Gastrocnemius medialis (tissue), 4 donors: ENCODE measurements at regions not wholly inside any gene's neighbourhood (a gene's known extent, or its start where the extent isn't known, plus 50 kb on each side); places are given as distances from the start of the nearest gene placed in this dataset.

Source experiments
- ATAC-seq, 2 donors: fragments of 150-250 bp; one replicate each; pipeline ENCODE4 v1.9.1; 2016
- DNase-seq, 2 donors: peaks; one replicate each; pipeline ENCODE4 v3.0.0-alpha.2; 2019
- H3K27ac ChIP-seq, 4 donors: fragments of 200-600 bp; sonication (generic); 1 replicate in 1 of 4; 2 replicates in 3 of 4; pipeline ENCODE4 v1.5.1; 2016 to 2018; ENCODE audit warnings: mild to moderate bottlenecking in 2 of 4, moderate library complexity in 1 of 4
- H3K27me3 ChIP-seq, 3 donors: fragments of 200-600 bp; sonication (generic) in 2 of 3; 1 replicate in 1 of 3; 2 replicates in 2 of 3; pipeline versions ENCODE4 v1.5.1 to v1.6.0; 2016 to 2019; ENCODE audit warnings: mild to moderate bottlenecking in 1 of 3, moderate library complexity in 1 of 3
- H3K36me3 ChIP-seq, 2 donors: fragments of 200-600 bp; sonication (generic) in 1 of 2; one replicate each; pipeline ENCODE4 v1.5.1; 2017 to 2018
- H3K4me1 ChIP-seq, 2 donors: fragments of 200-600 bp; sonication (generic) in 1 of 2; one replicate each; pipeline ENCODE4 v1.5.1; 2016 to 2017; ENCODE audit warnings: mild to moderate bottlenecking in 2 of 2
- H3K4me3 ChIP-seq, 4 donors: fragments of 200-600 bp; sonication (generic) in 3 of 4; 1 replicate in 1 of 4; 2 replicates in 3 of 4; pipeline ENCODE4 v1.5.1; 2016 to 2019; ENCODE audit warnings: mild to moderate bottlenecking in 2 of 4
- H3K9me3 ChIP-seq, 3 donors: fragments of 200-600 bp; sonication (generic) in 2 of 3; 1 replicate in 1 of 3; 2 replicates in 2 of 3; pipeline ENCODE4 v1.5.1; 2016 to 2019
- POLR2A ChIP-seq, 2 donors: fragments of 450-650 bp; IDR thresholded peaks; one replicate each; pipeline ENCODE4 v1.6.1; 2017; ENCODE audit warnings: antibody characterized with exemption in 2 of 2, mild to moderate bottlenecking in 2 of 2, moderate library complexity in 2 of 2
- in situ Hi-C, 4 donors: fragments of 200-750 bp; cut with MboI; loops; one replicate each; pipeline versions ENCODE4 v1.15.0 to v1.8.0; 2017; ENCODE audit warnings: low sequenced_read_pairs in 4 of 4
- intact Hi-C: fragments of 100-400 bp; cut with DNase I; formaldehyde crosslinking; loops from one replicate; pipeline ENCODE4 v1.15.1; 2023; ENCODE audit warnings: low total_unique reads
- TF ChIP-seq, protein P1 (sequence below), 5 experiments: fragments of 450-650 bp in 3 of 5; fragments of 200-600 bp in 2 of 5; sonication (generic) in 2 of 5; IDR thresholded peaks in 4 of 5; conservative IDR thresholded peaks in 1 of 5; 1 replicate in 4 of 5; 2 replicates in 1 of 5; pipeline ENCODE4 v1.5.1; 2016 to 2019; ENCODE audit warnings: antibody characterized with exemption in 5 of 5, mild to moderate bottlenecking in 3 of 5, moderate library complexity in 3 of 5

GRCh38 chr15:24017470-24017869 is 330.4 kb upstream of the NDN start:
- no peak for TF ChIP-seq POLR2A (IDR thresholded peaks at IDR 0.05)
- TF ChIP-seq, protein P1, sequence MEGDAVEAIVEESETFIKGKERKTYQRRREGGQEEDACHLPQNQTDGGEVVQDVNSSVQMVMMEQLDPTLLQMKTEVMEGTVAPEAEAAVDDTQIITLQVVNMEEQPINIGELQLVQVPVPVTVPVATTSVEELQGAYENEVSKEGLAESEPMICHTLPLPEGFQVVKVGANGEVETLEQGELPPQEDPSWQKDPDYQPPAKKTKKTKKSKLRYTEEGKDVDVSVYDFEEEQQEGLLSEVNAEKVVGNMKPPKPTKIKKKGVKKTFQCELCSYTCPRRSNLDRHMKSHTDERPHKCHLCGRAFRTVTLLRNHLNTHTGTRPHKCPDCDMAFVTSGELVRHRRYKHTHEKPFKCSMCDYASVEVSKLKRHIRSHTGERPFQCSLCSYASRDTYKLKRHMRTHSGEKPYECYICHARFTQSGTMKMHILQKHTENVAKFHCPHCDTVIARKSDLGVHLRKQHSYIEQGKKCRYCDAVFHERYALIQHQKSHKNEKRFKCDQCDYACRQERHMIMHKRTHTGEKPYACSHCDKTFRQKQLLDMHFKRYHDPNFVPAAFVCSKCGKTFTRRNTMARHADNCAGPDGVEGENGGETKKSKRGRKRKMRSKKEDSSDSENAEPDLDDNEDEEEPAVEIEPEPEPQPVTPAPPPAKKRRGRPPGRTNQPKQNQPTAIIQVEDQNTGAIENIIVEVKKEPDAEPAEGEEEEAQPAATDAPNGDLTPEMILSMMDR (IDR thresholded peaks at IDR 0.05 in 4 of 5, conservative IDR thresholded peaks at IDR 0.05 in 1 of 5): no peak

GRCh38 chr15:24039683-24040082 is 352.6 kb upstream of the NDN start:
- Histone ChIP-seq H3K36me3 (no peaks in the 10 kb centered on the region), H3K27me3 (no peaks in the 10 kb centered on the region), H3K9me3 (no peaks in the 10 kb centered on the region), H3K27ac (no peak overlapping the region), H3K4me3 (no peak overlapping the region), H3K4me1 (no peaks in the 10 kb centered on the region)
- ATAC-seq: no peak
- TF ChIP-seq, protein P1 (IDR thresholded peaks at IDR 0.05 in 4 of 5, conservative IDR thresholded peaks at IDR 0.05 in 1 of 5): no peak
- TF ChIP-seq POLR2A (IDR thresholded peaks at IDR 0.05): no peak
- DNase-seq: no peak
- intact Hi-C loops: no loop called here
- in situ Hi-C loops: no loop called here

More at GRCh38 chr15:24017470-24017869, 330.4 kb upstream of the NDN start:
- H3K36me3 ChIP-seq: no peaks in the 10 kb centered on the region
- intact Hi-C loops: no loop called here
- H3K4me3 ChIP-seq: no peak overlapping the region
- ATAC-seq (no peak), DNase-seq (no peak)
- H3K27ac ChIP-seq: no peak overlapping the region
- no peaks in the 10 kb centered on the region for H3K27me3 ChIP-seq
- in situ Hi-C loops: no loop called here
- H3K9me3 ChIP-seq: no peaks in the 10 kb centered on the region
- no peaks in the 10 kb centered on the region for H3K4me1 ChIP-seq

DNA sequence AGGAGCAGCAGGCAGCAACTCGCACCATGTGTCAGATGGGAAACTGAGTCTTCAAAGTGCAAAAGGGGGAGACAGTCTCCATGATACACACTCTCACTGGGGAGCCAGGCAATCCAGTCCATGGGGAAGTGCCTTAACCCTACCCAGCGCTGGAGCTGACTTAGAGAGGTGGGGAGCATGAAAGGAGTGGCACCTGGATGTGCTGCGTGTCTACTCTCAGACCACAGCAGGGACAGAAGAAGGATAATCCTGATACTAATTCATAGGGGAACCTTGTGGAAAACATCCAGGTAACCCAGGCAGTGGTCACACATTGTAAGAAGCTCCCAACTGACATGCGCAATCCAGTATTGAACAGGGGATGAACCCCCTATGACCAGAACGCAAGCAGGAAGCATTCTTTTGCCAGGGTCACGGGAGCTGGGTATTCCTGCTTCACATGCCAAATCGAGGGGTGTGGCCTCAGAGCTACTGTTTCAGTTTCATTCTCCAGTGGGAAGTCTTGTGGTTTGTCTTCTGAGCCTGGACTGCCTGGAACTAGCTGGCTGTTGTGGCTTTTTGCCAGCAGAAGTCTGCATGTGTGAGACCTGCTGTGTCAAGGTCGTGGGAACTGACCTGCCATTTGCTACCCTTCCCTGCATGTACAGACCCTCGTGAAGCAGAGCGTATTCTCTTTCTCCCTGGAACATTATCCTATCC is 367.6 kb upstream of the NDN start:
- Histone ChIP-seq H3K4me1 (no peaks in the 10 kb centered on the region), H3K27ac (no peak overlapping the region), H3K27me3 (no peaks in the 10 kb centered on the region), H3K36me3 (no peaks in the 10 kb centered on the region), H3K9me3 (peaks cover 0 to under 1% (median 0%) of the 10 kb centered on the region in 3 donors), H3K4me3 (no peak overlapping the region)
- in situ Hi-C loops: no loop called here
- intact Hi-C loops: no loop called here
- no peak for DNase-seq
- TF ChIP-seq POLR2A (IDR thresholded peaks at IDR 0.05): no peak
- TF ChIP-seq, protein P1 (IDR thresholded peaks at IDR 0.05 in 4 of 5, conservative IDR thresholded peaks at IDR 0.05 in 1 of 5): no peak
- ATAC-seq: no peak

GRCh38 chr15:24067733-24068501 is 380.8 kb upstream of the NDN start:
- Histone ChIP-seq H3K36me3 (no peaks in the 10 kb centered on the region), H3K4me3 (no peak overlapping the region), H3K27ac (no peak overlapping the region), H3K9me3 (no peaks in the 10 kb centered on the region), H3K4me1 (no peaks in the 10 kb centered on the region), H3K27me3 (no peaks in the 10 kb centered on the region)
- TF ChIP-seq POLR2A (IDR thresholded peaks at IDR 0.05): no peak
- TF ChIP-seq, protein P1 (IDR thresholded peaks at IDR 0.05 in 4 of 5, conservative IDR thresholded peaks at IDR 0.05 in 1 of 5): no peak
- ATAC-seq: no peak
- in situ Hi-C loops (no loop called here), intact Hi-C loops (no loop called here)
- no peak for DNase-seq
